ENCODE measurements at regions not wholly inside any gene's neighbourhood (a gene's known extent, or its start where the extent isn't known, plus 50 kb on each side); places are given as distances from the start of the nearest gene placed in this dataset.
"Not testable (repeated sequence)": the region's sequence is repeated elsewhere in the genome, so short reads cannot be mapped to it uniquely, and the experiment has no call there.

DNA sequence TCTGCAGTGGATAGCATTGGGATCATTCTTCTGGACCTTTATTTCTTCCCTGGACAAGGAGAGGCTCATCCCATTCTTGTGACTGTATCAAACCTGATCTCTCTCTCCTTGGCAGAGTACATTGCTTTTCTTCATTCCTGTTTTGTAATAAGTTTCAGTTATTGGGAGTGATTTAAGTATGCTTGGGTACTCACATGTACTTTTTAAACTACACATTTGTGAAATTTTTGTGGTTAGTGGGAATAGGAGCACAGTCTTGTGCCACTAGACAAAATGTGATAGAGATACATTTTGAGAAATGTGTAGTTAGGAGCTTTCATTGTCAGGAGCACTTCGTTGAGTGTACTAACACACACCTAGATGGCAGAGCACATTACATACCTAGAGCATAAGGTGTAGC lies 262.6 kb downstream of the C3orf38 start:
- no peak for DNase-seq

DNA sequence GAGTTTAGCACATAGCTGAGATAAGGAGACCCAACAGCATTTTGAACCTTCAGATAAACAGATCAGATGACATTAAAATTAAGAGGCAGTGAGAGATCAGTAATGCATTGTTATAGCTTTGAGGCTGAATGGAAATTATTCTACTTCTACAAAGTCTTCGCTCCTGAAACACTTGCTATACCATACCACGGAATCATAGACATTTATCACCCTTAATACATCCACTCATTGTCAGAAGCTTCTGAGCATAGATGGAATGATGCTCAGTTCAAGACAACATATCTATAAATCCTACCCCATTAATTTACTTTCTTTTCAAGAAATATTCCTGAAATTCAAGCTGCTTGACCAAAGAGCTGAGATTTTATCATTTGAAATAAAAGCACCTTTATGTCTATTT lies 266.7 kb downstream of the C3orf38 start:
- no peak for DNase-seq

DNA sequence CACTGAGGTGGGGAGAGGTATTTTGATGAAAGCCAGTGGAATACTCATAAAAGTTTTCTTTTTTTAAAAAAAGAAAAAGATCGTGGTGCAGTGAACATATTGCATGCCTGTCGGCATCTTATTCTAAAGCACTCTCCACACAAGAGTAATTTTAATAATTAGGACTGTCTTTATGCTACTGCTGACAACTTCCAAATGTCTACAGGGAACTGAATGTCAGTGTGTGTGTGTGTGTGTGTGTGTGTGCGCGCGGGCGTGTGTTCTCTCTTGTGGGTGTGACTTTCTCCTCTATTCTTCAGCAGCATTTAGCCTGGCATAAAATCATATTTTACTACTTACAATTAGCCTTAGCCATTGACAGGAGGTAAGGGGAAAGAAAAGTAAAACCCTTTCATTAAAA lies 268.5 kb downstream of the C3orf38 start:
- no peak for DNase-seq

DNA sequence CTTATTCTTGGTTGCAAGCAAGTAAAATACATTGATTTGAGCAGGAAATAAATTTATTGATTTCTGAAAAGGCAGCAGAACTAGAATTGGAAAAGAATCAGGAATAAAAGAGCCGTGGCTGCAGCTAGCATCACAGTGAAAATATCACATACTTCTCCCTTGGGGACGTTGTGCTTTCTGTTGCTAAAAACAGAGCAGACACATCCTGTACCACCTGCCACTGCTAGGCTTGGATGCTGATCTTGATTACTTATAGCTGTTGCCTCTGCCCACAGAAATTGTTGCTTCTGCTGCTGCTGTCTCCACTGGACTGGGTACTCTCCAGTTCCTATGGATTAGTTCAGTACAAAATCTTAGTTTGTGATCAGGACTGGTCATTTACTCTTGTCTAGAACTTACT lies 283.8 kb downstream of the C3orf38 start:
- DNase-seq: no peak

DNA sequence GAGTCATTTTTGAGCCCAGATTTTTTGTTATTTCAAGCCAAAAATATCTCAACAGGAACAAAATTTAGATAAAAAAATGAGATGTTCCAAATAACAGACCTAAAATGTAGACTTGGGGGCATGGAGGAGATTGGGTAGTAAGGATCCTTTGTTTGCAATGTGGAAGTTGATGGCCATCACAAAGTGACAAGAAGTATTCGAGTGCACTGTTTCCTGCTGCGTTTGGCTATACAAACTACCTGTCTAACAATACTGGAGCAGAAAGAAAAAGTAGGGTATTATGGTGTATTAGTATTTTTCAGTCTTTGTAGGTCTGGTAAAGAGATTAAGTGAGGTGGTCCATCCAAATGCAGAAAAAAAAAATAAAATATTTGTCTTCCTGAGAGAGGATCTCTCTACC lies 284.2 kb downstream of the C3orf38 start:
- no peak for DNase-seq

DNA sequence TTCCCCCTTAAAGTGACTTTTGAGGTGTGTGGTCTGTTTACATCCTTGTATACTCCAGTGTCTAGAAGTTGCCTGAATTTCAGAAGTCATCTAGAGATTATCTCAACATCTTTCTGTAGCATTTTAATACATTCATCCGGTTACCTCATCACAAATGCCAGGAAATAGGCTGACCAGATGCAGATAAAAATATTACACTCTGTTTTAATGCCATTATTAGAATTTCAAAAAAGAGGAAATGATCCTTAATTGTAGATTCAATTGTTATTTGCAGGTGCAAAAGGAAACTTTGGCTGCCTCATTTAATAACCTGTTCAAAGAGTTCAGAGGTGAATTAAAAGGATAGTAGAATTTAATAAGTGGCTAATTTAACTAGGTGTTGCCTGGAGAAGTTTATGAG lies 290.9 kb downstream of the C3orf38 start:
- DNase-seq: no peak

DNA sequence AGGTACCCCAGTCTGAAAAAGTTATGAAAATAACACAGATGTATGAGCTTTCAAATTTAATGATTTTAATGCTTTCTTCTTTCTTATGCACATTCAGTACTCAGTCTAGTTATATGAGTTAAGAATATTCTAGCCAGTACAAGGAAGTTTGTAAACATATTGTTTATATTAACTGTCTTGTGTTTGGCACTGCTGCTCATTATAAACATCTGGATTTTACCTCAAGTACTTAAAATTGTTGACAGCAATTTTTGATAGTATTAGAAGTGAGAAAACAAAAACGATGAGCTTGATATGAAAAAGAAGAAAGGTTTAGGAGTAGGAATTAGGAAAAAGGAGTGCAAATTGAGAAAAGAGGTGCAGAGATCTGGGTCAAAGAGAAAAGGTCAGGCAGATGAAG lies 293.3 kb downstream of the C3orf38 start:
- no peak for DNase-seq

DNA sequence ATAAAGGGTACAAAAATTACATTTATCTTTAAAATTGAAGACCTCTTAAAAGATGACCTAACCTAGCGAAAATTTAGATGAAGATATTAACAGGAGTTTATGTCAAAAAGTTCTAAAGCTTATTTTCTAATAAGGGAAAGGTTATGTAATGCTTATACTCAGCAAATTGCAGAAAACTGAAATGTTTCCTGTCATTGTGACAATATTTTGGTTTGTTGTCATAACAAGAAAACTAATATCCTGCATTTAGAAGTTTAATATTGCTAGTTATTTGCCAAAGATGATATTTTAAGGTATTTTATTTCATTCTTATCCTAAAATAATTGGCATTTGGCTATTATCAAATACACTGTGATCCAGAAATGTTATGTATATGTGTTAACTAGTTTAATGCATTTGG lies 294.5 kb downstream of the C3orf38 start:
- no peak for DNase-seq

DNA sequence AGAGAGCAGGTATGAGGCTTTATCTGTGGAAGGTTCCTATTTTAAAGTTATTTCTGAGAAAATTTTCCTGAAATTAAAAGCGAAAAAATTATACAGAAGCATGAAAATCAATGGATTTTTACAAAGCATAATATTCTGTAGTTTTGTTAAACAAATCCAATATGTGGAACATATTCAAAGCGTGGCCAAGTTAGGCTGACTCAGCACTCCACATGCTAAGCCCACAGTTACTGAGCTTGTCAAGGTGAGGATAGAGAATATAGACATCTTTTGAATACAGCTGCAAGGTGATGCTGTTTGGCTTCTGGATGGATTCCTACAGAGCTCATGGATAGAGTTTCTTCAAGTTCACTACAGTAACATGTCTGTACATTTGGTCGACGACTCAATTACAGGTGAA lies 302.5 kb downstream of the C3orf38 start:
- DNase-seq: no peak

DNA sequence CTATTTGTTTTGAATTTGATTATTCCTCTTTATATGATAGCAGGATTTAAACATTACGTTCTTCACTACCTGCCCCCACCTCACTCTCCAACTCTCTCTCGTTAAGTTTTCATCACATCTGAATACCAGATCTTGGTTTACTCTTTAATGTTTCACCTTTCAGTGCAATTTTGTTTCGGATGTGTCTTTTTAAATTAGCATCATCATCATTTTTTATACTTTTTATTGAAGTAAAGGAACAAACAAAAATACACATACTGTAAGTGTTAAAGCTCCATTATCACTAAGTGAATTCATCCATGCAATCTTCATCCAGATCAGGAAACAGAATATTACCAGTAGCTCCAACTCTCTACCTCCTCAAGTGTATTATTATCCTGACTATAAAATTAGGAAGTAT lies 310.6 kb downstream of the C3orf38 start:
- no peak for DNase-seq

DNA sequence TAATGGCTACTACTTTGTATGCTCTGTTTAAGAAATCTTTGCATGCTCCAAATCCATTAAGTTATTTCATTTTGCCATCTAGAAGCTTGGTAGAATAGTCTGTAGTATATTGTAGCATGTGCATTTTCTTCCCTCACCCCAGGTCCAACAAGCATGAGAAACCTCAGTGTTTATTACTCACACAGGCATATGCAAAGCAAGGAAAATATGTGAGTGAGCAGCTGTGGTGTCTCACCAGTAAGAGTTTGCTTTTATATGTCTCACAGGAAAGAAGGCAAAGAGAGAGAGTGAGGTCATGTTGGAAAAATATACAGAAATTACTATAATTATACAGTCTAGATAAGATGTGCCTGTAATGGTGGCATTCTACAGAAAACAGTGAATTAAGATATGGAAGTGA lies 312.5 kb downstream of the C3orf38 start:
- DNase-seq: no peak

DNA sequence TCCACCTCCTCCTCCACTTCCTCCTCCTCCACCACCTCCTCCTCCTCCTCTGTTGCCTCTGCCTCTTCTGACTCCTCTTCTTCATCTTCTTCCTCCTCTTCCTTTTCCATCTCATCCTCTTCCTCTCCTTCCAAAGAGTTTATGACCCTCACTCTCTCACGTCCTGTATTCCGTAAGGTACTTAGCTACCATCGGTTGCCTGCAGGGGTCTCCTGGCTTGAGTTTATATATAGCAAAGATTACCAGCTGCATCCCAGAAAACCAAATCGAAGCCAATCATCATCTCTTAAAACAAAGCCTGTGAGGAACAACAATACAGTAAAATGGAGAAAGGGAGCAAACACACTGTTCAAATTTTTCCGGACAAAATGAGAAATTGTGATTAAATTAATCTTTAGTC lies 317.4 kb downstream of the C3orf38 start:
- no peak for DNase-seq

DNA sequence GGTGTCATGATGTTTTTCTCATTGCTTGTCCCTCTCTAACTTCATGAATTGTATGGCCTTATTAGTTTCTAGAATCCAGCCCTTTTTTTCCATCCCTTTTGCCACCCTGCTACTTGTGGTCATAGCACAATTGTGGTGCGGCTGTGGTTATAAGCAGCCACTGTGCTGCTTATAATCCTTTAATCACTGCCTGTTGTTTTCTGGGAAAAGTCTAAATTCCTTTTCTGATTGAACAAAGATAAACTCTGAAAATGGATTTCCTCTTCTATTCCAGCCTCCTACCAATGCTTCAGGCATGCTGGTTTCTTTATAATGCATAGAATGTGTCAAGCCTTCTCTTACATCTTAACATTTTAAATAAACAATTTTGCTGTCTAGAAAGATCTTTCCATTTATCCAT lies 319.5 kb downstream of the C3orf38 start:
- DNase-seq: no peak

DNA sequence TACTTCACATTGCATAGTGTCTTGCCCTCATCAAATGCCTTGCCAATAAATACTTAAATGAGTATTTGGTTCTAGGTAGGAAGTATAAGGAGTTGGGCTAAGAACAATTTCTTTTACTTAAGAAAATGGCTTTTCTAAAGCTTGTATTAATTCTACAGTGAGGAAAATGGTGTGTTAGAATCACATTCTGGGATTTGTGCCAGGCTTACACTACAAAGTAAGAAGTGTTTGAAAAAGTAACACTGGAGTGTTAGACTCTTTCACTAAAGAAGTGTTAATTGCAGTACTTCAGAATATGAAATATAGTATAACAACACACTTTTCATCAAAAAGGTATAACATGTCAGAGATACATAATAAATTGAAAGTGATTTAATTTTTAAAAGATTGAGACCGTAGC lies 328.7 kb downstream of the C3orf38 start:
- DNase-seq: no peak

DNA sequence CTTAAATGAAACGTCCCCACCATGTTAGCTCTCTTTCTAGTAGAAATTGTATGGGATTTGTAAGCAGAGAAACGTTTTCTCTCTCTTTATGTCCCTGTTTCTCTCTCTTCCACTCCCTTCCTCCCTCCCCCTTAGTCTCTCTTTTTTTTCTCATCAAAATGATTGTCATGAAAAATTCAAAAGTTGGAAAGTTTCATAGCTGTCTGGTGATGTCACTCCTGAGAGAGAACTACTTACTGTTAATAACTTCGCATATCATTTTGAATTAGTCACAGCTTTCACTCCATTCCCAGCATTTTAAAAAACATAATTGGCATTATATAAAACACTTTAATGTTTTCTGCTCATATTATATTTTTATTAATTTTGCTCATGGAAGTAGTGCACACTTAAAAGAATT lies 331.1 kb downstream of the C3orf38 start:
- no peak for DNase-seq

DNA sequence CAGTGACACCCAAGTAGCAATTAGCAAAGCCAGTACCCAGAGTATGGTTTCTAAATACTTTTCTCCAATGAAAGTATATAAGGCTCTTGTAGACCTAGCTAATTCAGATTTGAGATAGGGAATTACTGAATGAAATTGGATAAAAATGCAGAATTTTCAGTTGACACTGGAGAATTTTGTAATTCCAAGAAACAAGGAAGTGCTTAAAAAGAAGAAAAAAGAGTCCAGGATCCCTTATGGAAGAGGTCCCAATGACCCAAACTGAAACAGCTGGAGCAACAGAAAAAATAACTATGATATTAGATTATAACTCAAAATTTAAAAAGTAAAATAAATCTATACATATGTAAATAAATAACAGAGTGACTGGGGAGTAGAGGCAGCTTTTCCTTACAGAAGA lies 335.2 kb downstream of the C3orf38 start:
- no peak for DNase-seq

DNA sequence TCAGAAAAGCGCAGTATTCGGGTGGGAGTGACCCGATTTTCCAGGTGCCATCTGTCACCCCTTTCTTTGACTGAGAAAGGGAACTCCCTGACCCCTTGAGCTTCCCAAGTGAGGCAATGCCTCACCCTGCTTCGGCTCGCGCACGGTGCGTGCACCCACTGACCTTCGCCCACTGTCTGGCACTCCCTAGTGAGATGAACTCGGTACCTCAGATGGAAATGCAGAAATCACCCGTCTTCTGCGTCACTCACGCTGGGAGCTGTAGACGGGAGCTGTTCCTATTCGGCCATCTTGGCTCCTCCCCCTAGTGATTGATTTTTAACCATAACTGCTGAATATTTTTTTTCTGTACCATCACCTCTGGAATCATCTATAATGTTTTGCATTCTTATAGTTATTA lies 359.1 kb downstream of the C3orf38 start:
- not testable (repeated sequence) for DNase-seq

DNA sequence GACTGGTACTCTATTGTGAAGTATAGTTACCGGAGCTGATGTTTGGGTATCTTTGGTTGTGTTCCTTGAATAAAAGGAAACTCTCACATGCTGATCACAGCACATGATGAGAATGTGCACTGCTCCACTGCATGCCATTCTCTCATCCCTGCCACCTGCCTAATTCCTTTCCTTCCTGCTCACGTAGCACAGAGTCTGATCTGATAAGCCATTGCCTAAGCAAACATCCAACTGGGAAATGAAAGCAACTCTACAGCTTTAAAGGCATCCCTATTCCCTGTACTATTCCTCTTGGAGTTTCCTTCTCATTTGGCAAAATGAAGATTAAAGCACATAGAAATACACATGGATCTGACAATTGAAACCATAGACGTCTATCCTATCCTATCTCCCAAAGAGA lies 359.8 kb downstream of the C3orf38 start:
- no peak for DNase-seq

DNA sequence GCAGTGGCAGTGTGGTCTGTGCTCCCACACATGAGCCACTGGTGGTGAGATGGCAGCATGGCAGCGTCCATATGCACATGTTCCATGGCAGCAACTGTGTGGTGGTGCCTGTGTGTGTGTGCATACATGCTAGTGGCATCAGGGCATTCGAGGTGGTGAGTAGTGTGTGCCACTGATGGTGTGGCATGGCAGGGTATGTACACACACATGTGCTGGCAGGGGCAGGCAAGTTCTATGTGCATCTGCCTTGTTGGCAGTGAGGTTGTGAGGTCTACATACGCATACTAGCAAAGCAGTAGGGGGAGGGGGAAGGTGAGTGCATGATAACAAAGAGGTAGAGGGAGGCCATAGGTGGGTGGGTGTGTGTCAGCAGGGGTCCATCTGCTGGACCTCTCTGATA lies 378.7 kb downstream of the C3orf38 start:
- DNase-seq: no peak

DNA sequence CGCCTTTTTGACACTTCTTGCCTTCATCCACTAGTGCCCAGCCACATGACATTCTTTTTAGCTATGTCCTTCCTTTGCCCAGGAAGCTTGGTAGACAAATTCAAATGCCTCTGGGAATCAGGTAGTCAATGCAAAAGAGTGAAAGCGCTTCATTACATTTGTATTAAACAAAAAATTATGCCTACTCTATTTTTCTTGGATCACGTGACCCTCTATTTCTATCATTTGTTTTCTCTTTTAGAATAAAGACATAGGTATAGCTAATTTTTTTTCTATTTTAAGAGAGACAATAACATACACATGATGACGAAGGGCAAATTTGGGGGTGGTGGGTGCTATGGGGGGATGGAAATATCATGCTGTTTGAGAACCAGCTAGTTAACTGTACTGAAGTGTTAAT lies 384.8 kb downstream of the C3orf38 start:
- DNase-seq: no peak

DNA sequence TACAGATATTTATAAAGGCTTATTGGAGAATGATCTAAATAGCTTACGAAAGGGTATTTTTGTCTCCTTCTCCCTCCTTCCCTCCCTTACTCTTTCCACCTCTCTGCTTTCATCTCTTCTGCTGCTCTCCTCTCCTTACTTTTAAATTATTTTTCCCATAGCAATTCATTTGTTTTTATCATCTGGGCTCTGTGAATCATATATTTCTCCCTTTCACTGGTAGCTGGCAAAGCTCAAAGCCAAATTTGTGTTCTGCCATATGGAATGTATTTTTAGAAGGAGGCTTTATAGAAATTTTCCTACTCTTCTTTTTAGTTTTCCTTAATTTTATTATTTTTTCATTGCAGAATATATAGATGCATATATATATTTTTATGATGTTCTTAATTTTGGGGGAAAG lies 385.8 kb downstream of the C3orf38 start:
- DNase-seq: no peak

DNA sequence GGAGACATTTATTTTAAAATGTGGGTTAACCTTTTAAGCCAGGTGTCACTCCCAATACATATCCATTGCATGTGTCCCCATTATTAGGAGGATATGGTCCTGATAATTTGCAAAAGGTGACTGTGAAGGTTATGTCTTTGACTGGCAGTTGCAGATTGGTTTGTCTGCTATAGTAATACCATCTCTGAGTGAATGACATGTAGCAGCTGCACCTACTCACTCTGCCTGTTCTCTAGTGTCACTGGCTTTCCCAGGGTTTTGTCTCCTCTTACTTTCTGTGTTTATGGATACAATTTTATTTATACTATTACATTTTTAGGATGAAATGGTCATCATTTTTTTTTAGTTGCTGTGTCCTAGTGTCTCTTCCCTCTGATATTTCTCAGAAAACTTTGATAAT lies 393.2 kb downstream of the C3orf38 start:
- no peak for DNase-seq

DNA sequence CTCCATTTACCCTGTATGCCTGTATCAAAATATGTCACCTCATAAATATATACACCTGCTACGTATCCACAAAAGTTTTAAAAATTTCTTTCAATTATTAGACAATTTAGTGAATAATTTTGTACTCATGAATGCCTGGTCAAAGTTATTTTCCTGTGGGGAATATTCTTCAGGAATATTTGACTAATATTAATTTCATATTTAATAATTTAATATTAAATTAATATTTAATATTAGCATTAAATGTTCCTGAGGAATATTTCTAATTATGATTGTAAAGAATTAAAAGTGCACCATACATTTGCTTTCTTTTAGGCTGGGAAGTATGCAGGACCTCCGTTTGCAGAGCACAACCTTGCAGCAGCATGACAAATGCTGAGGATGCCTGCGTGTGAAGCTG lies 422.7 kb downstream of the C3orf38 start:
- DNase-seq: no peak

DNA sequence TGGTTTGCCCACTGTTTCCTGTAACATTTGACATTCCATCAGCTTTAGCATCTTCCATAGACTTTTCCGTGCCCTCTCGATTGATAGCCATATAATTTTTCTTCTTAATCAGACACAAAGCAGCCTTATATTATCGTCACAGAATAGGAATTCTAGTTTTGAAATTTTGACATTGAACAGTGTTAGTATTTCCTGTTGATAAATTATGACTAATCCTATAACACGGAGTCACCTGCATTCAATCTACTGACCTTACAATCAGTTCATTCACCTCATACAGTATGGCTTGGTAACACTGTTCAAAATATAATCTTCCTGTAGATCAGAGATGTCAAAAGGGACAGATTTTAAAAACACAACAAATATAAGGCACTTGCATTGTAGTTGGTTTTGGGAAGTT lies 423.7 kb downstream of the C3orf38 start:
- no peak for DNase-seq

DNA sequence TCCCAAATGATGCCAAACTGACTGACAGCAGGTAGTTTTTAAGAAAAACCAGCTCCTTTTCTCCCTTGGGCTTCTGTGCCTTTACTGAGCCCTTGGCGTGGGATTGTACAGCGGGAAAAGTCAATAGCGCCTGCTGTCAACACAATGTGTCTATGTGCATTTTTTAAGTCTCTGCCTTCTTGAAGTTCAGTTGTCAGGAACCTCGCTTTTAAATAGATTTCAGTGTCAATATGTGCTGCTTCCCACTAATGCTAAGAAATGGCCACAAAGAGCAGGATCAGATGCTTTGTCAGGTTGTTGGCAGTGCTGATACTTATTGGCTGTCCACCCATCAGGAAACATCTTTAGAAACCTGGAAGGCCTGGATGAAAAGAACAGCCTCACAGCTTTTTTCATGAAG lies 424.4 kb downstream of the C3orf38 start:
- DNase-seq: no peak

DNA sequence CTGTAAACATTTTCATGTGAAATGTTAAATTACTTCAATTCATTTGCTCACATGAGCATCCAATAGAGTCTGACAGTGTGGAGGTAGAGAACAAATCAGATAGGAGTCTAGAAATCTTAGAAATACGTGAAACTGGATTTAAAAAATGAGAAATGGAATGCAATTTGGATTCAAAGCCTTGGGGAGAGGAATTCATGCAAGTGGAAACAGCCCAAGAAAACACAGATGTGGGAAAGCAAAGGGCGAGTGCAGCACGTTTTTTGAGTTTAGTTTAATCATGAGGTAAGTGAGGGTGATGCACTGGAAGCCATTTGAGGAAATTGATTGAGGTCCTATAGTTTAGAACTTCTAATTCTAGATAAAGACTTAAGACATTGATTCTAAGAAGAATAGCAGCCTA lies 434.7 kb downstream of the C3orf38 start:
- no peak for DNase-seq
